ENCODE measurements at regions not wholly inside any gene's neighbourhood (a gene's known extent, or its start where the extent isn't known, plus 50 kb on each side); places are given as distances from the start of the nearest gene placed in this dataset.

DNA sequence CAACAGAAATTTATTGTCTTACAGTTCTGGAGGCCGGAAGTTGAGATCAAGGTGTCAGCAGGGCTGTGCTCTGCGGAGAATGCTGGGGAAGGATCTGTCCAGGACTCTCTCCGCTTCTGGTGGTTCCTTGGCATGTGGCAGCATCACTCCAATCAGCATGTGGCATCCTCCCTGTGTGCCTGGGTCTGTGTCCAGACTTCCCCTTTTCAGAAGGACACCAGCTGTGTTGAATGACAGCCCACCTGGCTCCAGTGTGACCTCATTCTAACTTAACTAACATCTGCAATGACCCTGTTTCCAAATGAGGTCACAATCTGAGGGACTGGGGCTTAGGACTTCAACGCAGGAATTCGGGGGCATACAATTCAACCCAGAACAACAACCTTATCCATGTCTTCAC is 141.9 kb downstream of the BMS1 start:
- TF ChIP-seq CTCF (IDR thresholded peaks at IDR 0.05; ENCODE audit: low read depth, low read length, missing control alignments) = no peak
- no peak overlapping the region for H3K4me3 ChIP-seq (replicated peaks; ENCODE audit: low read depth, low read length)
- DNase-seq (ENCODE audit: extremely low read depth, low read depth) = no peak

DNA sequence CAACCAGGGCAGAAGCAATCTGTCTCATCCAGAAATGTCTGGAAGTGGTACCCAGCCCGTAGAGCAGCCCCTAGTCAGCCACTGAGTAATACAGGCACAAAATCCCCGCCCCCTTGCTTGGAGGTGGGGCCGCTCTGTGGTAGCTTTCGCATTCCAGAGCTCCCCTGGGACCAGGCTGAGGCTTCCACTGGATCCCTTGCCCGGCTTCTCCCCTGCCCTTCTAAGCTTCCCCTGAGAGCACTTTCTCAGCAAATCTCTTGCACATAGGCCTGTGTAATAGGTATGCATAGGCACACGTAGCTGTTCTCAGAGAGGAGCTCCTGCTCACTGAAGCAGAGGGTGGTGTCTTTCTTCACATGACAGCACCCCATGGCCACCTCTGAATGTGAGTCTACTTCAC is 144.2 kb downstream of the BMS1 start:
- no peak for DNase-seq (ENCODE audit: extremely low read depth, low read depth)
- no peak for TF ChIP-seq CTCF (IDR thresholded peaks at IDR 0.05; ENCODE audit: low read depth, low read length, missing control alignments)
- H3K4me3 ChIP-seq (replicated peaks; ENCODE audit: low read depth, low read length) = no peak overlapping the region

- DNase-seq (ENCODE audit: extremely low read depth, low read depth) = no peak
- H3K4me3 ChIP-seq (replicated peaks; ENCODE audit: low read depth, low read length) = no peak overlapping the region
- TF ChIP-seq CTCF (IDR thresholded peaks at IDR 0.05; ENCODE audit: low read depth, low read length, missing control alignments) = no peak
These were observed 145.5 kb downstream of the BMS1 start for GRCh38 chr10:42928064-42928463.

DNA sequence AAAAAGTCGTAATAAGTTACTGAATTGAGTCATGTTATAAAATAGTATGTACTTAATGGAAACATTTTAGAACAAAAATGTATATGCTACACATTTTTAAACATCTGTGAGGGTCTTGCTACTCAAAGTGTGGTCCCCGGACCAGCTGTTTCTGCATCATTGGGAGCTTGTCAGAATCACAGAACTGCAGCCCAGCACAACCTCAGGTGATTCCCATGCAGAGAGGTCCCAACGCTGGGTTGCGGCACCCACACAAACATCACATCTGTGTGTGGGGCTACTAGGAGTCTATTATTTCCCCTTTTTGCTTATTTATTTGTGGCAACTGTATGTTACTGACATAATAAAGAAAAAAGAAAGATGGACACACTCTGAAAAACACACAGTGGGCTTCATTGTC is 146.6 kb downstream of the BMS1 start:
- no peak for DNase-seq (ENCODE audit: extremely low read depth, low read depth)
- TF ChIP-seq CTCF (IDR thresholded peaks at IDR 0.05; ENCODE audit: low read depth, low read length, missing control alignments) = no peak
- no peak overlapping the region for H3K4me3 ChIP-seq (replicated peaks; ENCODE audit: low read depth, low read length)

- no peak for DNase-seq (ENCODE audit: extremely low read depth, low read depth)
- no peak overlapping the region for H3K4me3 ChIP-seq (replicated peaks; ENCODE audit: low read depth, low read length)
- no peak for TF ChIP-seq CTCF (IDR thresholded peaks at IDR 0.05; ENCODE audit: low read depth, low read length, missing control alignments)
These were observed 146.9 kb upstream of the RET start for GRCh38 chr10:42929993-42930392.

GRCh38 chr10:42930516-42931192 is 146.2 kb upstream of the RET start:
- no peak overlapping the region for H3K4me3 ChIP-seq (replicated peaks; ENCODE audit: low read depth, low read length)
- no peak for DNase-seq (ENCODE audit: extremely low read depth, low read depth)
- TF ChIP-seq CTCF (IDR thresholded peaks at IDR 0.05; ENCODE audit: low read depth, low read length, missing control alignments) = no peak

- H3K4me3 ChIP-seq (replicated peaks; ENCODE audit: low read depth, low read length) = no peak overlapping the region
These were observed 144.8 kb upstream of the RET start for GRCh38 chr10:42932116-42932515.

More at GRCh38 chr10:42932116-42932515, 144.8 kb upstream of the RET start:
- TF ChIP-seq CTCF (IDR thresholded peaks at IDR 0.05; ENCODE audit: low read depth, low read length, missing control alignments) = no peak
- DNase-seq (ENCODE audit: extremely low read depth, low read depth) = no peak

Measured in HFF-Myc (cell line).